WTC11 (cell line): ENCODE measurements at regions not wholly inside any gene's neighbourhood (a gene's known extent, or its start where the extent isn't known, plus 50 kb on each side); places are given as distances from the start of the nearest gene placed in this dataset.

Experiments used
- ATAC-seq: fragments of 200-7000 bp; cut with Tn5 transposase; 2 replicates; pipeline ENCODE4 v1.10.0; 2021; ENCODE audit warnings: mild to moderate bottlenecking, moderate library complexity
- CTCF ChIA-PET: fragments of 300-600 bp; sonication (Branson Sonifier 250); formaldehyde crosslinking; loops from one replicate; lab custom pipeline; 2021; ENCODE audit warnings: antibody characterized with exemption; lab: Charles Lee
- POLR2A ChIA-PET: fragments of 350-600 bp; sonication (Branson Sonifier 250); formaldehyde crosslinking; loops from one replicate; lab custom pipeline; 2021; ENCODE audit warnings: antibody characterized with exemption; lab: Charles Lee
- DNase-seq: peaks from one replicate; pipeline ENCODE4 v3.0.0; 2021; ENCODE audit warnings: low spot score
- H3K27ac Mint-ChIP-seq: 2 replicates; pipeline ENCODE4 v1.8.0; 2021; ENCODE audit warnings: mixed read lengths
- H3K27me3 Mint-ChIP-seq: 2 replicates; pipeline ENCODE4 v1.8.0; 2021; ENCODE audit warnings: low read depth, mild to moderate bottlenecking, moderate library complexity, mixed read lengths
- H3K36me3 Mint-ChIP-seq: 2 replicates; pipeline ENCODE4 v1.8.0; 2021; ENCODE audit warnings: mixed read lengths
- H3K4me1 Mint-ChIP-seq: 2 replicates; pipeline ENCODE4 v1.8.0; 2022; ENCODE audit warnings: mixed read lengths
- H3K4me3 Mint-ChIP-seq: 2 replicates; pipeline ENCODE4 v1.8.0; 2021; ENCODE audit warnings: mild to moderate bottlenecking, moderate library complexity, mixed read lengths
- H3K9me3 Mint-ChIP-seq: 2 replicates; pipeline ENCODE4 v1.8.0; 2021; ENCODE audit warnings: mixed read lengths
- ARID4B ChIP-seq: sonication (generic); formaldehyde crosslinking; IDR thresholded peaks from 2 replicates; pipeline ENCODE4 v1.8.0; 2023; ENCODE audit warnings: missing genetic modification reagents, mild to moderate bottlenecking, borderline replicate concordance
- E2F4 ChIP-seq: sonication (generic); formaldehyde crosslinking; IDR thresholded peaks from 2 replicates; pipeline ENCODE4 v1.8.1; 2022; ENCODE audit warnings: low read depth, mild to moderate bottlenecking, moderate library complexity, missing genetic modification reagents, borderline replicate concordance
- MAX ChIP-seq: sonication (generic); formaldehyde crosslinking; IDR thresholded peaks from 2 replicates; pipeline ENCODE4 v1.8.0; 2022; ENCODE audit warnings: mild to moderate bottlenecking, missing genetic modification reagents
- PREB ChIP-seq: sonication (generic); formaldehyde crosslinking; IDR thresholded peaks from 2 replicates; pipeline ENCODE4 v1.8.1; 2022; ENCODE audit warnings: mild to moderate bottlenecking, missing genetic modification reagents, moderate library complexity, borderline replicate concordance
- SP1 ChIP-seq: sonication (generic); formaldehyde crosslinking; conservative IDR thresholded peaks from 2 replicates; pipeline ENCODE4 v1.8.1; 2022; ENCODE audit warnings: missing genetic modification reagents
- TCF7 ChIP-seq: sonication (generic); formaldehyde crosslinking; IDR thresholded peaks from 2 replicates; pipeline ENCODE4 v1.8.0; 2022; ENCODE audit warnings: mild to moderate bottlenecking, low read depth, missing genetic modification reagents, moderate library complexity
- ZNF138 ChIP-seq: sonication (generic); formaldehyde crosslinking; conservative IDR thresholded peaks from 2 replicates; pipeline ENCODE4 v1.8.1; 2022; ENCODE audit warnings: mild to moderate bottlenecking, moderate library complexity, missing genetic modification reagents
- ZNF219 ChIP-seq: sonication (generic); formaldehyde crosslinking; IDR thresholded peaks from 2 replicates; pipeline ENCODE4 v1.8.0; 2023; ENCODE audit warnings: missing genetic modification reagents, mild to moderate bottlenecking, borderline replicate concordance
- ZNF423 ChIP-seq: fragments of 250-450 bp; sonication (Bioruptor Pico); IDR thresholded peaks from 2 replicates; pipeline ENCODE4 v2.1.2; 2022; ENCODE audit warnings: mild to moderate bottlenecking, moderate library complexity
- ZNF532 ChIP-seq: fragments of 250-450 bp; sonication (Bioruptor Pico); IDR thresholded peaks from 2 replicates; pipeline ENCODE4 v1.9.0; 2021; ENCODE audit warnings: mild to moderate bottlenecking, borderline replicate concordance
- TF ChIP-seq, protein P1 (sequence below): sonication (generic); formaldehyde crosslinking; IDR thresholded peaks from 2 replicates; pipeline ENCODE4 v1.8.1; 2023; ENCODE audit warnings: mild to moderate bottlenecking, missing genetic modification reagents, moderate library complexity
- TF ChIP-seq, protein P2 (sequence below): sonication (generic); formaldehyde crosslinking; IDR thresholded peaks from 2 replicates; pipeline ENCODE4 v1.8.1; 2022; ENCODE audit warnings: low read depth, missing genetic modification reagents, borderline replicate concordance
- TF ChIP-seq, protein P3 (sequence below): sonication (generic); formaldehyde crosslinking; IDR thresholded peaks from 2 replicates; pipeline ENCODE4 v1.8.1; 2023; ENCODE audit warnings: mild to moderate bottlenecking, moderate library complexity, missing genetic modification reagents

DNA sequence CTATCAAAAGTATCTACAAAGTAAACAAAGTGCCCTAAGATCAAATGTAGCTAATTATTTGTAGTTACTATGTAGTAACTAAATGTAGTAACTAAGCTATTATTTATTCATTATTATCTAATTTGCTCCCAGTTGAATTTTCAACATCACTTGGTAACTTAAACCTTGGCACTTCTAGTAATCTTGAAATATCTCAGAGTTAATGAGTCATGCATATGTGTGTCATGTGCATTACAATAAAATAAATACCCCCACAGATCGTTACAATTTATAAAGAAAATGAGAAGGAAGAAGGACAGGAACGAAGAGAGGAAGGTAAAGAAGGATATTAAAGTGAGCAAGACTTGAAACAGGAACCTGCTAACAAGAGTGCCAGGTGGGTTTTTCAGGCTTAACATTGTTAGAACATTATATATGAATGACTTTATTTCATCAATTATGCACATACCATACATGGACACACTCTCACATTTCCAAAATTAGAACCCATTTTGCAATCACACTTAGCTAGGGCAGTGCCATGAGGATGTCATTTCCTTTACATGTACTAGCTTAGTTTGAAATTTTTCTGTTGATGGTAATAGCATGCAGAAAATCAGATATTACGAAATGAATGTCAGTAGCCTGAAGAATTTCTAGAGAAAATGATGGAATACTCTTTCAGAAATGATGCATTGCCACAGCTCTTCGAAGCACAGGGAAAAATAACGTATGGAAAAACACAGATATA is 1670.4 kb upstream of the AGA start:
- TF ChIP-seq ZNF138: no peak
- TF ChIP-seq TCF7: no peak
- no peak for TF ChIP-seq E2F4
- TF ChIP-seq ZNF532 (CRISPR knock-in tag): no peak
- TF ChIP-seq SP1 (CRISPR knock-in tag): no peak
- TF ChIP-seq PREB (CRISPR knock-in tag): no peak
- no peak for TF ChIP-seq MAX (CRISPR knock-in tag)
- TF ChIP-seq, protein P1, sequence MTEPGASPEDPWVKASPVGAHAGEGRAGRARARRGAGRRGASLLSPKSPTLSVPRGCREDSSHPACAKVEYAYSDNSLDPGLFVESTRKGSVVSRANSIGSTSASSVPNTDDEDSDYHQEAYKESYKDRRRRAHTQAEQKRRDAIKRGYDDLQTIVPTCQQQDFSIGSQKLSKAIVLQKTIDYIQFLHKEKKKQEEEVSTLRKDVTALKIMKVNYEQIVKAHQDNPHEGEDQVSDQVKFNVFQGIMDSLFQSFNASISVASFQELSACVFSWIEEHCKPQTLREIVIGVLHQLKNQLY (CRISPR knock-in tag): no peak
- H3K9me3 Mint-ChIP-seq: 0 out of 2 replicates have a peak, but pooled peaks cover 4% of the 10 kb centered on the region
- H3K4me1 Mint-ChIP-seq: peaks cover 20% of the 10 kb centered on the region
- no peak overlapping the region for H3K4me3 Mint-ChIP-seq
- ChIA-PET POLR2A (interaction anchor here (0.6 kb wide), 1 partner anchor 1334 kb away, joined by 6 read pairs; no protein-coding TSS in a partner anchor), CTCF (no interaction called here)
- ATAC-seq (no peak), DNase-seq (no peak)
- H3K36me3 Mint-ChIP-seq: no peaks in the 10 kb centered on the region
- H3K27me3 Mint-ChIP-seq: no peaks in the 10 kb centered on the region
- H3K27ac Mint-ChIP-seq: no peak overlapping the region

GRCh38 chr4:179114615-179115014 is 1672.4 kb upstream of the AGA start:
- H3K9me3 Mint-ChIP-seq: 0 out of 2 replicates have a peak, but pooled peaks cover 4% of the 10 kb centered on the region
- no peak overlapping the region for H3K4me3 Mint-ChIP-seq
- H3K4me1 Mint-ChIP-seq: peaks cover 20% of the 10 kb centered on the region
- H3K27ac Mint-ChIP-seq: no peak overlapping the region
- CTCF ChIA-PET: no interaction called here
- DNase-seq (no peak), ATAC-seq (no peak)
- POLR2A ChIA-PET: no interaction called here
- no peaks in the 10 kb centered on the region for H3K36me3 Mint-ChIP-seq
- H3K27me3 Mint-ChIP-seq: no peaks in the 10 kb centered on the region
- TF ChIP-seq ZNF219 (CRISPR knock-in tag) (no peak), ZNF423 (CRISPR knock-in tag) (no peak), PREB (CRISPR knock-in tag) (no peak), ARID4B (CRISPR knock-in tag) (no peak)
- TF ChIP-seq, protein P2, sequence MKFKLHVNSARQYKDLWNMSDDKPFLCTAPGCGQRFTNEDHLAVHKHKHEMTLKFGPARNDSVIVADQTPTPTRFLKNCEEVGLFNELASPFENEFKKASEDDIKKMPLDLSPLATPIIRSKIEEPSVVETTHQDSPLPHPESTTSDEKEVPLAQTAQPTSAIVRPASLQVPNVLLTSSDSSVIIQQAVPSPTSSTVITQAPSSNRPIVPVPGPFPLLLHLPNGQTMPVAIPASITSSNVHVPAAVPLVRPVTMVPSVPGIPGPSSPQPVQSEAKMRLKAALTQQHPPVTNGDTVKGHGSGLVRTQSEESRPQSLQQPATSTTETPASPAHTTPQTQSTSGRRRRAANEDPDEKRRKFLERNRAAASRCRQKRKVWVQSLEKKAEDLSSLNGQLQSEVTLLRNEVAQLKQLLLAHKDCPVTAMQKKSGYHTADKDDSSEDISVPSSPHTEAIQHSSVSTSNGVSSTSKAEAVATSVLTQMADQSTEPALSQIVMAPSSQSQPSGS (CRISPR knock-in tag): no peak
- TF ChIP-seq, protein P3, sequence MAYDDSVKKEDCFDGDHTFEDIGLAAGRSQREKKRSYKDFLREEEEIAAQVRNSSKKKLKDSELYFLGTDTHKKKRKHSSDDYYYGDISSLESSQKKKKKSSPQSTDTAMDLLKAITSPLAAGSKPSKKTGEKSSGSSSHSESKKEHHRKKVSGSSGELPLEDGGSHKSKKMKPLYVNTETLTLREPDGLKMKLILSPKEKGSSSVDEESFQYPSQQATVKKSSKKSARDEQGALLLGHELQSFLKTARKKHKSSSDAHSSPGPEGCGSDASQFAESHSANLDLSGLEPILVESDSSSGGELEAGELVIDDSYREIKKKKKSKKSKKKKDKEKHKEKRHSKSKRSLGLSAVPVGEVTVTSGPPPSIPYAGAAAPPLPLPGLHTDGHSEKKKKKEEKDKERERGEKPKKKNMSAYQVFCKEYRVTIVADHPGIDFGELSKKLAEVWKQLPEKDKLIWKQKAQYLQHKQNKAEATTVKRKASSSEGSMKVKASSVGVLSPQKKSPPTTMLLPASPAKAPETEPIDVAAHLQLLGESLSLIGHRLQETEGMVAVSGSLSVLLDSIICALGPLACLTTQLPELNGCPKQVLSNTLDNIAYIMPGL: no peak
